HepG2 (cell line): ENCODE measurements at regions not wholly inside any gene's neighbourhood (a gene's known extent, or its start where the extent isn't known, plus 50 kb on each side); places are given as distances from the start of the nearest gene placed in this dataset.

Source experiments
- ATAC-seq: fragments of 200-7000 bp; cut with Tn5 transposase; 3 replicates; pipeline ENCODE4 v1.9.1; 2020; ENCODE audit warnings: mild to moderate bottlenecking, moderate library complexity
- BruUV-seq: library from RNA; stranded (reverse); fragments of 400-500 nt; replicated peaks from 2 replicates; lab custom pipeline; 2021; lab: Mats Ljungman, UMichigan
- CTCF ChIA-PET: fragments of 300-600 bp; formaldehyde crosslinking; extraction: SDS; loops from one replicate; lab custom pipeline; 2021; ENCODE audit warnings: low total read pairs, inconsistent platforms, low intra/inter-chr PET ratio; lab: Yijun Ruan, JAX
- POLR2A ChIA-PET: fragments of 350-600 bp; sonication (Branson Sonifier 250); formaldehyde crosslinking; loops from one replicate; lab custom pipeline; 2020; ENCODE audit warnings: antibody characterized with exemption, inconsistent platforms; lab: Yijun Ruan, JAX
- DNase-seq: peaks from one replicate; pipeline ENCODE4 v3.0.0-alpha.2; 2015; ENCODE audit warnings: low spot score
- FAIRE-seq: peaks from 3 replicates; lab custom pipeline; 2011; peaks lifted over from hg19 to GRCh38; lab: Jason Lieb, UNC
- H2AFZ ChIP-seq: one replicate; pipeline ENCODE4 v1.6.1; 2011; ENCODE audit warnings: low read length, inconsistent platforms
- H3K27ac ChIP-seq: fragments of 300-600 bp; 3 replicates; pipeline ENCODE4 v1.8.0; 2011; ENCODE audit warnings: mixed run types, mild to moderate bottlenecking, mixed read lengths, low read length, inconsistent platforms; ENCODE audit not compliant: insufficient read depth; ENCODE audit errors: extremely low read length
- H3K27me3 ChIP-seq, 2 experiments: fragments of 200-600 bp in 1 of 2; 2 replicates in 1 of 2; 3 replicates in 1 of 2; pipeline versions ENCODE4 v1.6.0 to v1.8.0; 2011; ENCODE audit warnings: low read length in 2 of 2, mild to moderate bottlenecking in 2 of 2, moderate library complexity in 2 of 2, inconsistent platforms in 1 of 2; ENCODE audit not compliant: insufficient read depth in 2 of 2, control insufficient read depth in 1 of 2
- H3K36me3 ChIP-seq, 2 experiments: fragments of 200-600 bp in 1 of 2; replicated peaks in 1 of 2; 2 replicates in 1 of 2; 3 replicates in 1 of 2; pipeline versions ENCODE4 v1.5.1 to v1.8.0; 2011; ENCODE audit warnings: low read length in 2 of 2, inconsistent platforms in 1 of 2; ENCODE audit not compliant: insufficient read depth in 2 of 2, control insufficient read depth in 1 of 2
- H3K4me1 ChIP-seq: 2 replicates; pipeline ENCODE4 v1.5.1; 2012; ENCODE audit warnings: low read length, inconsistent platforms; ENCODE audit not compliant: insufficient read depth
- H3K4me2 ChIP-seq: 2 replicates; pipeline ENCODE4 v1.6.0; 2011; ENCODE audit warnings: low read depth, low read length, inconsistent platforms
- H3K4me3 ChIP-seq, 3 experiments: fragments of 200-600 bp in 1 of 3; sonication (generic), shearing (Covaris generic) in 1 of 3; replicated peaks in 1 of 3; 2 replicates each; pipeline ENCODE4 v1.5.1; 2011 to 2016; ENCODE audit warnings: low read length in 3 of 3, inconsistent platforms in 2 of 3, low read depth in 2 of 3, mild to moderate bottlenecking in 2 of 3, control low read depth in 1 of 3, mixed read lengths in 1 of 3; ENCODE audit not compliant: insufficient read depth in 1 of 3
- H3K79me2 ChIP-seq: one replicate; pipeline ENCODE4 v1.6.1; 2011; ENCODE audit warnings: low read length, inconsistent platforms; ENCODE audit not compliant: insufficient read depth
- H3K9ac ChIP-seq: 2 replicates; pipeline ENCODE4 v1.6.0; 2011; ENCODE audit warnings: mild to moderate bottlenecking, low read depth, low read length, inconsistent platforms; ENCODE audit not compliant: insufficient read depth
- H3K9me3 ChIP-seq: 2 replicates; pipeline ENCODE4 v1.5.1; 2012; ENCODE audit warnings: mild to moderate bottlenecking, low read length
- H4K20me1 ChIP-seq: 2 replicates; pipeline ENCODE4 v1.6.0; 2011; ENCODE audit warnings: inconsistent platforms, mild to moderate bottlenecking, low read length, moderate library complexity; ENCODE audit not compliant: insufficient read depth
- IRX3 ChIP-seq: sonication (generic); formaldehyde crosslinking; IDR thresholded peaks from 2 replicates; pipeline ENCODE4 v1.8.1; 2023; ENCODE audit warnings: mild to moderate bottlenecking, low read depth, missing genetic modification reagents, borderline replicate concordance
- RERE ChIP-seq: IDR thresholded peaks from 2 replicates; pipeline ENCODE4 v1.6.1; 2016; ENCODE audit warnings: low read depth, missing genetic modification reagents, missing compliant biosample characterization
- STAG1 ChIP-seq: sonication (generic); formaldehyde crosslinking; IDR thresholded peaks from 2 replicates; pipeline ENCODE4 v1.4.0; 2020; ENCODE audit warnings: missing genetic modification reagents
- TAF15 ChIP-seq: fragments of 200-400 bp; formaldehyde crosslinking; IDR thresholded peaks from one replicate; pipeline ENCODE4 v1.6.1; 2018; ENCODE audit warnings: mild to moderate bottlenecking, low read depth, low read length; ENCODE audit not compliant: poor library complexity, severe bottlenecking
- ZKSCAN5 ChIP-seq: sonication (generic); formaldehyde crosslinking; IDR thresholded peaks from 2 replicates; pipeline ENCODE4 v1.5.1; 2020; ENCODE audit warnings: mild to moderate bottlenecking, missing genetic modification reagents
- ZNF207 ChIP-seq: fragments of 450-650 bp; IDR thresholded peaks from 2 replicates; pipeline ENCODE4 v1.6.1; 2016; ENCODE audit warnings: antibody characterized with exemption, borderline replicate concordance
- ZNF382 ChIP-seq: sonication (generic); formaldehyde crosslinking; IDR thresholded peaks from 2 replicates; pipeline ENCODE4 v1.5.0; 2020; ENCODE audit warnings: missing genetic modification reagents, mild to moderate bottlenecking, borderline replicate concordance
- ZNF790 ChIP-seq: sonication (generic); formaldehyde crosslinking; IDR thresholded peaks from 2 replicates; pipeline ENCODE4 v1.8.0; 2022; ENCODE audit warnings: missing genetic modification reagents, mild to moderate bottlenecking, borderline replicate concordance
- WGBS: methylation state at CpG from one replicate; pipeline ENCODE4 v1.1.6; 2017; ENCODE audit warnings: low lambda C conversion rate; 5-methylcytosine and 5-hydroxymethylcytosine counted together
- in situ Hi-C: cut with HindIII; loops from 2 replicates; pipeline ENCODE4 v1.10.0; 2017; ENCODE audit warnings: low pct_unique_long_range_greater_than_20kb; ENCODE audit not compliant: extremely low pct_ligation_motif_present
- intact Hi-C: fragments of 100-400 bp; cut with micrococcal nuclease; formaldehyde crosslinking; loops from one replicate; pipeline ENCODE4 v1.10.0; 2022; ENCODE audit not compliant: unreplicated experiment

GRCh38 chr7:145293754-145294153 lies 457.9 kb upstream of the TPK1 start (continued):
- no peak for TF ChIP-seq STAG1 (CRISPR knock-in tag)

GRCh38 chr7:145293228-145293701 lies 457.4 kb upstream of the TPK1 start:
- H3K4me2 ChIP-seq, result no peak overlapping the region
- H3K4me3 ChIP-seq, result no peak overlapping the region
- FAIRE-seq, result no peak
- in situ Hi-C loops, result no loop called here
- intact Hi-C loops, result no loop called here
- no peaks in the 10 kb centered on the region for H4K20me1 ChIP-seq
- DNase-seq, result no peak
- no peak overlapping the region for H3K27ac ChIP-seq
- TF ChIP-seq RERE (CRISPR knock-in tag) (no peak), ZNF382 (no peak), IRX3 (no peak), TAF15 (no peak), ZNF207 (no peak), ZKSCAN5 (CRISPR knock-in tag) (no peak), ZNF790 (CRISPR knock-in tag) (no peak)
- no peak overlapping the region for H2AFZ ChIP-seq
- no TSS peak for BruUV-seq
- POLR2A ChIA-PET, result no interaction called here
- no peaks in the 10 kb centered on the region for H3K79me2 ChIP-seq
- peaks cover 78% of the 10 kb centered on the region for H3K9me3 ChIP-seq
- ATAC-seq, result no peak
- H3K9ac ChIP-seq, result no peak overlapping the region
- WGBS, result 0% methylated on average over 1 of the region's 1 CpG
- H3K27me3 ChIP-seq, result no peaks in the 10 kb centered on the region
- H3K36me3 ChIP-seq, result no peaks in the 10 kb centered on the region
- CTCF ChIA-PET, result no interaction called here
- no peaks in the 10 kb centered on the region for H3K4me1 ChIP-seq
